Muscle of back (tissue), 3 donors: ENCODE measurements at regions not wholly inside any gene's neighbourhood (a gene's known extent, or its start where the extent isn't known, plus 50 kb on each side); places are given as distances from the start of the nearest gene placed in this dataset.
A peak's percentile ranks its signal among the peaks of the same experiment; 100 is the strongest.
"Not testable (repeated sequence)": the region's sequence is repeated elsewhere in the genome, so short reads cannot be mapped to it uniquely, and the experiment has no call there.

Experiments used
- DNase-seq, 3 donors: peaks; one replicate each; pipeline versions ENCODE4 v3.0.0 to v3.0.0-alpha.2; 2013

DNA sequence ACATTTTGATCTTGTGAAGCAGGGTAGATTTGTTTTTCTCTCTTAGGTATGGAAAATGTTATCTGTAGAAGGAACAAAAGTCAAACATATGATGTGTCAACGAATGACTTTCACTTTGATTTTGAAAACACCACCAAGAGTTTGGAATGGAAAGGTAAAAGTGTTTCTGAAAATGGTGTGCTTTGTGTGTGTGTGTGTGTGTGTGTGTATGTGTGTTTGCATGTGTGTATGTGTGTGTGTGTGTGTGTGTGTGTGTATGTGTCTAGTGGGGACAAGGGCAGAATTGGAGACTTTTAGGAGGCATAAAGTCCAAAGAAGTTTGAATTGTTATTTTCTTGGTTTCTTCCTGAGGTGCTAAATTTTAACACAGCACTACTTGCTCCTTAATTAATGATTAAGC, 115.4 kb upstream of the PRKCQ start:
- DNase-seq = no peak

DNA sequence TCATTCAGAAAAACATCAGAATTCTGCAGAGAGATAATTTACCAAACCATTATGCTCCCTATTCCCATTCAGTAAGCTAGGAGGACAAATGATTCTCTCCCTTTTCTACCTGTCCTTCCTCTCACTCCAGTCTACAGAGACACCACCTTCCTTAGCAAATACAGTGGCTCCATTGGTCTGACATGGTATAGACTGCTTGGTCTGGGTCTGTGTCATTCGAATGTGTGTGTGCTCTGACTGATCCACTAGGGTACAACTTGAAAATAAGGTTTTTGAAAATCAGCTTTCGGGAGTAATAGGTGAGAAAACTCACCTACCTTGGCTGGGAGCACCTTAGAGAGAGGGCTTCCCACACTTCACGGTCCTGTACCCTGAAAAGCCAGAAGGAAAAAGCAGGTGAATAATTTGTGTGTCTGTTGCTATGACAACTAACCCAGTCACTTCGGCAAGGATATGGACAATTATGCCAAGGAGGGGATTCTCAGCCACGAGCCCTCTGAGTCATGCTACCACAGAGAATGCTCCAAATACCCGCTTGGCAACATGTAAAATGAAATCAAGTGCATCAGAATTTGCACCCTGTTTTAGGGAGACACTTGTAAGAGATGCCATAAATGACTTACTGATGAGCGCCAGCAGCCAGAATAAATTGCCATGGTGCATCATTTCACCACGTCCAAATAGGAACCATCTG, 114.5 kb upstream of the PRKCQ start:
- no peak for DNase-seq

DNA sequence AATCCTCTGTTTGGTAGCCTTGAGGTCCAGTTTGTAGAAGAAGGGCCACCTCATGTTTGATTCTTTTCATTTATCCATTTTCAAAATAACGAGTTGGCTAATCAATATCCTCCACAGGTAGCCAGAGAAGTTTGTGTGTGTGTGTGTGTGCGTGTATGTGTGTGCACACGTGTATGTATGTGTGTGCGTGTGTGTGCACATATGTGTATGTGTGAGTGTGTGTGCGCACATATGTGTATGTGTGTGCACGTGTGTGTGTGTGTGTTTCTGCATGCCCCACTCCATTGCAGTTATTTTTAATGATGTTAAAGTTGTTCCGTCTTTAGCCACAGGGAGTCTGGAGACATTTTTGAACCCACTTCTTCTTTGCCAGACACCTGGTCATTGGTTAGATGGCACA, 112.8 kb upstream of the PRKCQ start:
- DNase-seq = no peak

DNA sequence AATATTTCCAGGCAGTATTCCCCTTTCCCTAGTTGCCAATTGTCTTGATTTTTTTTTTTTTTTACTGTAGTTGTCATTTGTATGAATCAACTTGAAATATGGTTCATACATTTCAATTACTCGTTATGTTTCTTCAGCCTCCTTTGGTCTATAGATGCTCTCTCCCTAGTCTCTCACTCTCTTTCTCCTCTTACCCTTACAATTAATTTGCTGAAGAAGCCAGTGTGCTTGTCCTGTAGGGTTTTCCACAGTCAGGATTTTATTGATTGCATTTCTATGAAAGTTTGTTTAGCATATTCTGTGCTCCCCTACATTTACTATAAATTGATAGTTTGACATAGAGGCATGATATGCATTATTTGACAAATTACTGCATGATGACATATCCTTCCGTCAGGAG, 112.0 kb upstream of the PRKCQ start:
- DNase-seq = no peak

DNA sequence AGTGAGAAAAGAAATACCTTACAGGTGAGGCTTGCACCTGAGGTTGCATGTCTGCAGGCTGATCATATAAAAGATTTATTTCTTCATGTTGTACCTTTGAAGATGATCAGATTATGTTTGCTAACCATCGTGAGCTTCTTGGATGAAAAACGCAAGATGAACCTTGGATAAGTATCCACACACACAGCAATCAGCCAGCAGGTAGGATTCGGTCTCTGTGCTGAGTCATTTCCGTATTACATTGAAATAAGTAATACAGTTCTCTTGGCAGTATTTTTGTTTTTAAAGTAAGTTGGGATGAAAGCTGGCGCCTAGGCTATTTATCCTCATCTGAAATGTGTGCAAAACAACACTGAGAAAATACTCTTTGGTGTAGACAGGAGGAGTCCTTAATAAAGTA, 109.0 kb upstream of the PRKCQ start:
- no peak for DNase-seq

DNA sequence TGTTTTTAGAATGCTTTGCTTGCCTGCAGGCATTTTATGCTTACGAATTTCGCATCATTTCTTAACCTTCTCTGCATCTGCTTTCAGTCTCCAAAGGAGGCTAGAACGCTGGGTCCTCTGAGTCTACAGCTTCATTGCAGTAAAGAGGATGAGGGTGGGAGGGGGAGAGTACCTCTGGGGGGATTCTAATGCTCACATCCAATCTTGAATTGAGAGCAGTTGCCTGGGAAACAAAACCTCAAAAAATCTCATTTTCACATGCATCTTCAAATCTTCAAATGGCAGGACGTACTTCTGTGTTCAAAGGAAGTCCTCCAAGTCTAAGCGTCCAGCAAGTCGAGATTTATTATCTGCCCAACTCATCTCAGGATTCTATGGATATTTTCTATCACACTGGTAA, 100.7 kb upstream of the PRKCQ start:
- no peak for DNase-seq

DNA sequence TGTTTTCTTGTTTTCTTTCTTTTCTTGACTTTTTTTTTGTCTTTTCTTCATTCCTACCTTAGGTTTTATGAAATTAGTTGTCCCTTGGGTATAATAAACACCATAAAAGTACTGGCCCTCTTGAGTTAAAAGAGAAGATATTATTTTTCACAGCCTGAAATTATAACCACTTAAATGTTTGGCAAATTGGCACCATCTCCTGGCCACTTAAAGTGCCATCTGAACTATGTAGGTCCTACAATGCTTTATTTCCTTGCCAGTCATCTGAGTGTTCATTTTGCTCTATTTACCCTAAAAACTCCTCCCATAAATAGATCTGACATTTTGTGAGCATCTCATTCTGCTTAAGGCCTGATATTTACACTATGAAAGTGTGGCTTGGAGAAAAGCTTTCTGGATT, 98.9 kb upstream of the PRKCQ start:
- DNase-seq = no peak

DNA sequence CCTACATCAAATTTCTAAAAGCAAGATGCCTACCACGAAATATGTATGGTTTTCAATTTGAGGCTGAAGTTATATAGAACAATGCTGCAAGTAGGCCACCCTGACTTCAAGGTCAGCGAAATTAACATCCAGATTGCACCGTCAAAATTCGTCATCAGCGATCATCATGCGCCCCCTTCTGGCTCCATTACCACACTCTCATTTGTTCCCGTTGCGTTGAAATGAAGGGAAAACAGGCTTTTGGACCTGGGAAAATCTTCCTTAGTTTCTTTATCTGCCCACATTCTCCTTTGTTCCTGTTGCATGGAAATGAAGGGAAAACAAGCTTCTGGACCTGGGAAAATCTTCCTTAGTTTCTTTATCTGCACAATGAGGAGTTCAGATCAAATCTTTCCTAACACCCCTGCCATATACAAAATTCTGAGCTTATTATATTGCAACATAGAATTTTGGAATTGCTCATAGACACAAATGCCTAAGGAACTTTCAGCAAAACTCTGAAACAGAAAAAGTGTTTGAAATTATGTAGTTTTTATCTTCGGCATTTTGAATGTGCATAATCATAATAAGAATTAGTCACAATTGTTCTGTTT, 98.2 kb upstream of the PRKCQ start:
- DNase-seq = peak; percentile 25 to 68 (median 46)

DNA sequence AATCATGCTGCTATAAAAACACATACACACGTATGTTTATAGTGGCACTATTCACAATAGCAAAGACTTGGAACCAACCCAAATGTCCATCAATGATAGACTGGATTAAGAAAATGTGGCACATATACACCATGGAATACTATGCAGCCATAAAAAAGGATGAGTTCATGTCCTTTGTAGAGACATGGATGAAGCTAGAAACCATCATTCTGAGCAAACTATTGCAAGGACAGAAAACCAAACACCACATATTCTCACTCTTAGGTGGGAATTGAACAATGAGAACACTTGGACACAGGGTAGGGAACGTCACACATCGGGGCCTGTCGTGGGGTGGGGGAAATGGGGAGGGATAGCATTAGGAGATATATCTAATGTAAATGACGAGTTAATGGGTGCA, 97.1 kb upstream of the PRKCQ start:
- DNase-seq = not testable (repeated sequence)

DNA sequence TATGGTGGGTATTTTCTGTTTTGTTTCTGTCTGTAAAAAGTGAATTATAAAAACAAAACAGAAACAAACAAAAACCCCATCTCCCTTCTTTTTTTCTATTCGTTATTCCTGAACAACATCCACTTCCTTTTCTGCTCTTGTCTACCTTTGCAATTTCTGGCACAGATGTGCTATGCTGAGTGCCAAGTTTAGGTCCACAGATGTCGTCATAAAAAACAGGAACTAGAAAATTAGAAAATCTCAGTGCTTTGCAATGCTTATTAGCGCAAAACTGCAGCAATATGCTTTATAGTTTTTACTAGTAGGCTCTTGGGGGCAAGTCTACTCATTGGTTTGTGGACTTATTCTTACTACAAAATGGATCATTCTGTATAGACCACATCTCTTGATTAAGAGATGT, 94.2 kb upstream of the PRKCQ start:
- DNase-seq = peak in 1 of 3 donors; percentile 63

DNA sequence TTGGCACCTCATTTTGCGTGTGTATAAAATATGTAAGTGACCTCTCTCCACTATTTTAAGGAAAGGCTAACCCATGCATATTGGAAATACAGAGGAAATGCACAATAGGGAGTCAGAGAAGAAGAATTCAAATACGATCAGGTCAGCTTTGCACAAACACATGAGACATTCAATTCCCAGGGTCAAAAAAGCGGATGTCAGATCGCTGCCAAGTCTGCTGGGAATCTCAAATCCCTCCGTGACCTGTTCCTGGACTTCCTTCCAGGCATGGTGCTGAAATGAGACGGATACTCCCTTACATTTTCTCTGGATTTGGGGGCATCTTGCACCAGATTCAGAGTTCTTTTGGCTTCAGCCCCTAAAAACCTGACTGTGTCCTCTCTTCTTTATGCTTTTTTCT, 91.9 kb upstream of the PRKCQ start:
- DNase-seq = peak in 1 of 3 donors; percentile 43

DNA sequence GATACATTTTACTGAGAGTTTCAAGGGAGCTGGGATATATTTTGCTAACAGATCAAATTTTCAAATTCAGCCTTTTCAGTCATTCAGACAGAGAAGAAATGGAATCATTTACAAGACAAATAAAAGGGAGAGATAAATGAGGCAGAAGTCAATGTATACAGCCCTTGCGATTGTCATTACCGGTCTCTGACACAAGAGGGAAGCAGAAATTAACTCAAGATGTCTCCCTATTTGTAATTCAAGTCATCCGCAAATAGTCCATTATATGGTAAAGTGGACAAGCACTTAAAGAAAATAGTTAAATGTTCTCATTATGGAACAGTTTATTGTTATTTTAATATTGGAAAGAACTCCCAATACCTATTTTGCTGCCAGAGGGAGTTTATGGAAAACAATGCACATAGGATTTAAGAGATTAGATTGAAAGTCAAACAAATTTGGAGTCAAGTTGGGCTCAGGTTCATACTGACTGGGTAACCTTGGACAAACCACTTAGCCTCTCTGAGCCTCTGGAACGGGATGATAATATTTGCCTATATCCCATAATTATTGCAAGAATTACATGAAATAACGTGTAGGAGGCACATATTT, 89.3 kb upstream of the PRKCQ start:
- peak; percentile 42 to 75 (median 52) for DNase-seq

DNA sequence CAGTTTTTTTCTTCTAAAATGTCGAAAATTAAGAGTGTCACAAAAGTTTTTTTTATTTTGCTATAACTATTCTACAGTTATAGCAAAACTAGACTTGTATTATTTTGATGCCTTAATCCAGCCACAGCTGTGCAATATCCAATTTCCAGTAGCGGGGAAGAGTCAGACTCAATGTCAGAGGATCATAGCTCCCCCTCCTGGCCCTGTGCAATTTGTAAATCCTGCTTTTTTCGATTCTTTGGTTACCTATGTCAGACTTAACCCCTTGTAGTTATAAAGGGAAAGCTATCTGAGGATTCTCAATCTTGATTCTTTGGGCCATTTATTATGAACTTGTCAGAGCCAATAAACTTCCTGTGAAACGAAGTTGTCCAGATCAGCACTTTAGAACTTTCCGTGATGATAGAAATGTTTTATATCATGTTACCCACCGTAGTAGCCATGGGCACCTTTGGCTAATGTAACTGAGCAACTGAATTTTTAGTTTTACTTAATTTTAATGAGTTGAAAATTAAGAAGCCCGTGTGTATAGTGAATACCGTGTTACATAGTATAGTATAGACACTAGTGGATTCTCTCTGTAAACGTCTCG, 87.7 kb upstream of the PRKCQ start:
- DNase-seq = peak; percentile 61 to 81 (median 70)

DNA sequence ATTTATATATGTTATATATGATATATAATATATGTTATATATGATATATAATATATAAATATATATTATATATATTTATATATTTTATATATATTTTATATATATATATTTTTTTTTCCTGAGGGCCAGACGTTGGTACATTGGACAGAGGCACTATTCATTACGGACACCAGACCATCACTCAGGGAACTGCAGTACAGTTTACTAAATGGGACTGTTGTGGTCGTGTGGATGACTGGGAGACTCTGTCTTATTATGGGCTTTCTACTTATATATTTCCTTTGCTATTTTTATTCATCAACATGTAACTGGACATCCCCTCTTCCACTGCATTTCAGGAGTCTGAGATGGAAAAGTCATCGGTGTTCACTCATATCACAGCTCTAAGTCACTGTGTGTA, 87.1 kb upstream of the PRKCQ start:
- no peak for DNase-seq

DNA sequence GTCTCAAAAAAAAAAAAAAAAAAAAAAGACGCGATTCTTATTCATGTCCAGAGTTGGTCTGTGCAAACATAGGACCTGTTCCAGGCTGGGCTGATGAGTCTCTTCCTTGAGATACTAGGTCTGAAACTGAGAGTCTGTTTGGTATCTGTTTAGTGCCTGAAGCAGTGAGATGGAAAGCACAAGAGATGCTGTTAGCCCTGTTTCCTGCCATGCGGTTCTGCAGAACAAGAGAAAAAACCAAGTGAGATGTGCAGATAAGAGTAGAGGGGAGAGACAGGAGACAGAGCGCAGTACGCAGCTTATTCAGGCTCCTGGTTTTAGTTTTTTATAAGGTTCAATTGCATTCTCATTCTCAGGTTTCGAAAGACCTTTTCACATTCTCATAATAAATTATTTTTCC, 85.8 kb upstream of the PRKCQ start:
- DNase-seq = no peak

DNA sequence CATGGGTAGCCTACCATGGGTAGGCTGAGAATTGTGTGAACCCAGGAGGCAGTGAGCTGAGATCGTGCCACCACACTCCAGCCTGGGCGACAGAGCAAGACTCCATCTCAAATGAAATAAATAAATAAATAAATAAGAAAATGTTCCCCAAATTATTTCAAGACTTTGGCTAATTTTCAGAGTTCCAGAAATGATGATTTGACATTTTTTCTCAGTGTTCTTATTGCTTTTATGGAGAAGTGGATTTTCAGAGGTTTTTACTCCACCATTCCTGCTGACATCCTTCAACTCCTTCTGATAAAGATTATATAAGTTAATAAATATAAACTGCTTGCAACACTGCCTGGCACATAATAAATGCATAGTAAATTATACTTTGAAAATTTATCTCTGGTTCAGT, 80.4 kb upstream of the PRKCQ start:
- no peak for DNase-seq

DNA sequence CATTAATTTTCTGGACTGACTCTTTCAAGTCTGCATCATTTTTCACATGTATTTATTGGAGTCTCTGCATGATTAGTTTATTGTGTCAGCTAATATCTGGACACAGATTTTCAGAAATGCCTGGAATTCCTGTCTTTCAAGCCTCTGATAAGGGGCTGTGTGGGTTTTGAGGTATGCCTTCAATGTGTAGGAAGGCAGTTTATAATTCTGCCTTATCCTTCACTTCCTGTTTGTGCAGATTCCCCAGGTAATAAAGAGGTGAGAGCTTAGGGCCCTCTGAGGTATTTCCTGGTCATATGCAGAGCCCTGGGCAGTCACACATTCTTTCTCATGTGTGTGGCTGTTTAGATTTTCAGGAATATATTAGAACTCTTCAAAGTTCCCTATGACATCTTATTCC, 79.4 kb upstream of the PRKCQ start:
- DNase-seq = no peak

DNA sequence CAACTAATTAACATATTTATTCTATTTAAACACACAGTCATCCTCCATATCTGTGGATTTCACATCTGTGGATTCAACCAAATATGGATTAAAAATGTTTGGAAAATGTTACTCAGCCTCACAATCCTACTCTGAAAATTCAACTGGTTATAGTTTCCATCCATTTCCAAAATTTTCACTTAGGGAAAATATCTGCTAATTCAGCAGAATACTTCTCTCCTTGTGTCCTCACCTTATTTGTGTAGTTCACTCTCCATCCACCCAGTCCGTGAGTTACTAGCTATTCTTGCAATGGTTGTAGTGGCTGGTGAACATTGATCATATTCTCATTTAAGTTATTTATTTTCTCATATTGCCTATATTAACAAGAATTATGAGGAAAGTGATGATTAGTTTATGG, 77.6 kb upstream of the PRKCQ start:
- DNase-seq = no peak

DNA sequence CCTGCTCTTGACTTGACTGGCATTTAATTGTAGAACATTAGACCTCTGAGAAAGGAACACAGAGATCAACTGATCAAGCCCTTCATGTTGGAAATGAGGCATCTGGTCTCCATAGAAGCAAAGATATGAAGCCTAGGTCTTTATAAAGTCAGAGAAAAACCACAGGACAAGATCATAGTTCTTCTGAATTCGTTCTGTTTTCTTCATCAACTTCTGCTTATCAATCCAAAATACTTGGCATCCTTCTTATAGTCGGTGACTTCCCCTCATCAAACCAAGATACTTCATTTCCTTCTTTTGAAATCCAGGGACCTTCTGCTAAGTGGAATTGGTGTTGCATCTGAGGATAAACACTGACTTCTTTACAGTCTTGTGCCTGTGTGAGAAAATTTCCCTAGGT, 77.1 kb upstream of the PRKCQ start:
- DNase-seq = no peak

DNA sequence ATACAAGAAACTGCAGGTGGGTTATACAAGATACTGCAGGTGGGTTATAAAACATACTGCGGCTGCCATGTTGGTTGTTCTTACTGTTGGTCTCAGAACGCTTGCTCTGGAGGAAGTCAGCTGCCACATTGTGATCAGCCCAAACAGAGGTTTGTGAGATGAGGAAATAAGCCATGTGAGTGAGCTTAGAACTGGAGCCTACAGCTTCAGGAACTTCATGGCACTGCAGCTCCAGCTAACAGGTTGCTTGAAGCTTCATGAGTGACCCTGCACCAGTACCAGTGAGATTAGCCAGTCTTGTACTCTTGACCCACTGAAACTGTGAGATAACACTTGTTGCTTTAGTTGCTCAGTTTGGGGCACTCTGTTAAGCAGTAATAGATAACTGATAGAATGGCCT, 74.5 kb upstream of the PRKCQ start:
- no peak for DNase-seq

DNA sequence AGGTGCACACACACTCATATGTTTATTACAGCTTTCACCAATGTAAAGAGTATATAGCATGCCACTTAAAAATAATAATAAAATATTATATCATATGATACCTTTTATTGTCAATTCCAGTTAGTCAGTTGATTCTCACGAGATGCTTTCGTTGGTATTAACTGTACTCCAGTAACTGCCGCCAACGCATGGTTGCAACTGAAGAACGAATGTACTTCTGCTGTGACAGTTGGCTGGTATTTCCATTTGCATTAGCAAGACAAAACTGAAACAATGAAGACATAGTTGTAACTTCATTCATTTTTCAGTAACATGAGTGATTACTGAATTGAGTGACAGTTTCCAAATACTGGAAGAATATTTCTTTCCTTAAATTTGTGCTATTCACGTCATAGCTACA, 70.5 kb upstream of the PRKCQ start:
- DNase-seq = no peak

DNA sequence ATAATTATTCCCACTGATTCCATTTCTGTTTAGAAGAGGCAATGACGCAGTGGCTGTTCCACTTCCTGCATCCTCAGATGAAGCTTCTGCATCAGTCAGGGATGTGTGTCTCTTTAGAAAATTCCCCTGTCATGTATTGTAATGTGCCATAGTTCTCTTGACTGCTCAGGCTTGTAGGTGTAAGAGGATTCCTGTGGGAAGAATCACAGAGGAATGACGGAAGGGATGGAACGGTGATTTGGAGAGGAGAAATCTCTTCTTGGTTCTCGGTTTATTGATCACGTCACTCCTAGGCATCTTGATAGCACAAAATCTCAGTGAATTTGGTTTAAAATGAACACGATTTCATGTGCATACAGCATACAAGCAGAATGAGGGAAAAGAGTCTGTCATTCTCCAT, 69.8 kb upstream of the PRKCQ start:
- DNase-seq = no peak
